ENCODE measurements at regions not wholly inside any gene's neighbourhood (a gene's known extent, or its start where the extent isn't known, plus 50 kb on each side); places are given as distances from the start of the nearest gene placed in this dataset.

- no peak for TF ChIP-seq CTCF (IDR thresholded peaks at IDR 0.05; ENCODE audit: control extremely low read depth in 1 of 3, insufficient read depth in 1 of 3, low read depth in 1 of 3, low read length in 3 of 3)
- TF ChIP-seq JUND (IDR thresholded peaks at IDR 0.05; ENCODE audit: low read length): no peak
- no peak for TF ChIP-seq MAFK (IDR thresholded peaks at IDR 0.05; ENCODE audit: low read depth, low read length)
Measured at GRCh38 chr17:77341069-77341541, 200.3 kb downstream of the SEC14L1 start.
